ENCODE measurements at regions not wholly inside any gene's neighbourhood (a gene's known extent, or its start where the extent isn't known, plus 50 kb on each side); places are given as distances from the start of the nearest gene placed in this dataset.

GRCh38 chr5:86542532-86542931, 75.2 kb upstream of the COX7C start:
- Histone ChIP-seq H3K36me3 (ENCODE audit: control insufficient read depth, insufficient read depth, low read length) (no peaks in the 10 kb centered on the region), H3K27me3 (ENCODE audit: control insufficient read depth, insufficient read depth, low read length, poor library complexity, severe bottlenecking) (no peaks in the 10 kb centered on the region), H3K4me3 (ENCODE audit: low read length) (no peak overlapping the region), H3K27ac (ENCODE audit: low read depth, low read length) (no peak overlapping the region), H3K9me3 (ENCODE audit: control insufficient read depth, low read length) (no peaks in the 10 kb centered on the region), H3K9ac (ENCODE audit: extremely low read depth, low read length, poor library complexity, severe bottlenecking) (no peak overlapping the region), H3K4me1 (ENCODE audit: control insufficient read depth, insufficient read depth, low read length) (no peaks in the 10 kb centered on the region)
- 90 to 93% methylated on average over 3 of the region's 3 CpGs for WGBS, 2 experiments (ENCODE audit: insufficient coverage in 1 of 2, insufficient read length in 1 of 2)
- no peaks in the 10 kb centered on the region for H3K36me3 Mint-ChIP-seq (ENCODE audit: low read depth)
- no peak overlapping the region for H3K27ac Mint-ChIP-seq
- no peak for DNase-seq
- no peaks in the 10 kb centered on the region for H3K27me3 Mint-ChIP-seq (ENCODE audit: insufficient read depth)
- TF ChIP-seq CTCF (conservative IDR thresholded peaks at IDR 0.05) = no peak
- no peaks in the 10 kb centered on the region for H3K9me3 Mint-ChIP-seq
- H3K4me3 Mint-ChIP-seq = no peak overlapping the region
- no peaks in the 10 kb centered on the region for H3K4me1 Mint-ChIP-seq

- H3K4me1 Mint-ChIP-seq = peaks cover 4% of the 10 kb centered on the region
- Histone ChIP-seq H3K9ac (ENCODE audit: extremely low read depth, low read length, poor library complexity, severe bottlenecking) (no peak overlapping the region), H3K4me3 (ENCODE audit: low read length) (no peak overlapping the region), H3K27me3 (ENCODE audit: control insufficient read depth, insufficient read depth, low read length, poor library complexity, severe bottlenecking) (no peaks in the 10 kb centered on the region), H3K27ac (ENCODE audit: low read depth, low read length) (no peak overlapping the region), H3K36me3 (ENCODE audit: control insufficient read depth, insufficient read depth, low read length) (no peaks in the 10 kb centered on the region), H3K4me1 (ENCODE audit: control insufficient read depth, insufficient read depth, low read length) (peaks cover 2% of the 10 kb centered on the region), H3K9me3 (ENCODE audit: control insufficient read depth, low read length) (no peaks in the 10 kb centered on the region)
- WGBS, 2 experiments (ENCODE audit: insufficient coverage in 1 of 2, insufficient read length in 1 of 2) = 53 to 67% methylated on average over 1 to 2 of the region's 2 CpGs
- no peak for TF ChIP-seq CTCF (conservative IDR thresholded peaks at IDR 0.05)
- H3K27me3 Mint-ChIP-seq (ENCODE audit: insufficient read depth) = no peaks in the 10 kb centered on the region
- no peaks in the 10 kb centered on the region for H3K36me3 Mint-ChIP-seq (ENCODE audit: low read depth)
- H3K9me3 Mint-ChIP-seq = no peaks in the 10 kb centered on the region
- no peak overlapping the region for H3K27ac Mint-ChIP-seq
- no peak for DNase-seq
- H3K4me3 Mint-ChIP-seq = no peak overlapping the region
Observed at GRCh38 chr5:86546044-86546443, 71.7 kb upstream of the COX7C start.

DNA sequence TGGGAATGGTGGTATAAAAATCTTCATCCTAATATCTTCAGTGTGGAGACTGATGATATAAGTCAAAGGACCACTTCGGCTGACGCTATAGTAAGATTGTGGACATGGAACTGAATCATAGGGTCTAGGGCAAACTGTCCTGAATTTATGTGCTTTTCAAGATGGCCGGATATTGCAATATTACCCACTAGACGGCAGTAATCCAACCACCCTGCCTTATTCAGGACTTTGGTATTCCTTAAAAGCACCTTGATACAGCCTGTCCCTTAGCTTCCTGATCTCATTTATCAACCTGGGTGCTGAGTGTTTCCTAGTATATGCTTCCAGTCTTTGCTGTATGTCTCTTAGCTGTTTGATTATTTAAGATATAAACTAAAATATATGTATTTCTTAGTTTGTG, 71.2 kb upstream of the COX7C start:
- Mint-ChIP-seq H3K36me3 (ENCODE audit: low read depth) (no peaks in the 10 kb centered on the region), H3K27me3 (ENCODE audit: insufficient read depth) (no peaks in the 10 kb centered on the region), H3K4me3 (no peak overlapping the region), H3K9me3 (no peaks in the 10 kb centered on the region), H3K4me1 (peaks cover 9% of the 10 kb centered on the region), H3K27ac (no peak overlapping the region)
- Histone ChIP-seq H3K27ac (ENCODE audit: low read depth, low read length) (no peak overlapping the region), H3K4me1 (ENCODE audit: control insufficient read depth, insufficient read depth, low read length) (peaks cover 2% of the 10 kb centered on the region), H3K27me3 (ENCODE audit: control insufficient read depth, insufficient read depth, low read length, poor library complexity, severe bottlenecking) (no peaks in the 10 kb centered on the region), H3K9me3 (ENCODE audit: control insufficient read depth, low read length) (no peaks in the 10 kb centered on the region), H3K36me3 (ENCODE audit: control insufficient read depth, insufficient read depth, low read length) (no peaks in the 10 kb centered on the region), H3K4me3 (ENCODE audit: low read length) (no peak overlapping the region), H3K9ac (ENCODE audit: extremely low read depth, low read length, poor library complexity, severe bottlenecking) (no peak overlapping the region)
- no peak for TF ChIP-seq CTCF (conservative IDR thresholded peaks at IDR 0.05)
- 89 to 94% methylated on average over 4 of the region's 4 CpGs for WGBS, 2 experiments (ENCODE audit: insufficient coverage in 1 of 2, insufficient read length in 1 of 2)
- DNase-seq = no peak
